ENCODE measurements at regions not wholly inside any gene's neighbourhood (a gene's known extent, or its start where the extent isn't known, plus 50 kb on each side); places are given as distances from the start of the nearest gene placed in this dataset.

DNA sequence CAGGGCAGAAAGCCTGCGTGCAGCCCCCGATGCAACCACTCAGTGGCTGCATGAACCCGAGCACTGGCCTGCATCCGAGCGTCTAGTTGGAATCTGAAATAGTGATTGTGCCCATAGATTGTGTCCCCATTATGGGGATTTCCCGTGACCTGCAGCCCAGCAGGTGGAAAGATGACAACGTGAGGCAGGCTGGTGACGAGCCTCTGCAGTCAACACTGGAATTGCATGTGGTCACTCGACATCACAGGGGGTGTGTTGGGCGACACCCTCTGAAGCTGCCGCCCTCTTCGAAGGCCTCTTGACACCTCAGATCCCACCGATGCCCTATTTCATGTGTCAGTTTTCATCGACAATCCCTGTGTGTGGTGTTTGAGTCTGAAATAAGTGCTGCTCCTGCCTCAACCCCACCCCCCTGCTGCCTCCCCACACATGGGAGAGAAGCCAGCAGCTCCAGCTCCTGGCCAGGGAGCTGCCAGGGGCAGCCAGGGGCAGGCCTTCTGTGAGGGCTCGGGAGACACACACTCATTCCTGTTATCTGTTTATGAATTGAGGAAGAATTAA lies 172.0 kb upstream of the B3GAT1 start:
- Histone ChIP-seq H3K56ac (replicated peaks; ENCODE audit: insufficient read length, low read depth, low read length) (no peak overlapping the region), H3K79me1 (ENCODE audit: low read depth, low read length) (no peaks in the 10 kb centered on the region), H3K36me3 (ENCODE audit: control insufficient read depth in 2 of 4, insufficient read depth in 4 of 4, low read length in 3 of 4) (no peaks in the 10 kb centered on the region), H3K4me3 (ENCODE audit: extremely low read depth in 1 of 4, insufficient read depth in 2 of 4, low read depth in 3 of 4, low read length in 4 of 4) (no peak overlapping the region), H2BK5ac (ENCODE audit: low read depth, low read length) (no peak overlapping the region), H3K14ac (ENCODE audit: insufficient read length) (no peak overlapping the region), H2BK15ac (ENCODE audit: low read length) (0 out of 2 replicates have a peak overlapping the region, but pooled peaks have one; percentile 46), H2AK5ac (ENCODE audit: low read depth, low read length) (no peak overlapping the region), H2BK20ac (ENCODE audit: low read length) (no peak overlapping the region), H4K8ac (ENCODE audit: extremely low read depth, insufficient read depth, low read length) (no peak overlapping the region; the same call in 1 of the 2 replicates), H3K4me1 (replicated peaks in 1 of 4; ENCODE audit: control insufficient read depth in 3 of 4, insufficient read depth in 4 of 4, low read length in 3 of 4) (peaks cover 0 to 5% (median 0%) of the 10 kb centered on the region in 4 experiments; a peak in 1 of 7 replicates), H3K23me2 (ENCODE audit: low read depth, low read length) (no peaks in the 10 kb centered on the region), H4K91ac (replicated peaks; ENCODE audit: insufficient read length, low read length) (no peak overlapping the region), H4K5ac (ENCODE audit: insufficient read length, low read depth, low read length) (no peak overlapping the region), H3K18ac (ENCODE audit: extremely low read depth, low read length) (no peak overlapping the region; the same call in 1 of the 2 replicates), H3K27ac (ENCODE audit: low read depth, low read length) (no peak overlapping the region), H3K4me2 (ENCODE audit: insufficient read depth in 1 of 2, low read depth in 2 of 2, low read length in 2 of 2) (no peak overlapping the region), H3K79me2 (ENCODE audit: control insufficient read depth in 1 of 2, insufficient read depth in 2 of 2, low read length in 2 of 2) (no peaks in the 10 kb centered on the region), H2AFZ (ENCODE audit: low read length) (no peak overlapping the region), H3K9ac (replicated peaks in 1 of 4; ENCODE audit: extremely low read depth in 1 of 4, low read depth in 3 of 4, low read length in 3 of 4) (no peak overlapping the region), H3K23ac (ENCODE audit: insufficient read length) (no peak overlapping the region), H3K27me3 (replicated peaks in 1 of 4; ENCODE audit: control insufficient read depth in 3 of 4, extremely low read depth in 1 of 4, insufficient read depth in 3 of 4, low read length in 3 of 4) (no peaks in the 10 kb centered on the region; a peak in 2 of 7 replicates), H3K4ac (replicated peaks; ENCODE audit: insufficient read length, low read depth, low read length) (no peak overlapping the region), H2BK12ac (ENCODE audit: low read depth, low read length) (no peak overlapping the region), H2BK120ac (replicated peaks; ENCODE audit: low read depth, low read length) (no peak overlapping the region), H3K9me3 (ENCODE audit: insufficient read depth in 2 of 2, low read depth in 1 of 2, low read length in 1 of 2) (no peaks in the 10 kb centered on the region), H4K20me1 (replicated peaks in 1 of 2; ENCODE audit: control insufficient read depth in 1 of 2, insufficient read depth in 2 of 2, low read length in 2 of 2) (no peaks in the 10 kb centered on the region)
- TF ChIP-seq, protein P1, sequence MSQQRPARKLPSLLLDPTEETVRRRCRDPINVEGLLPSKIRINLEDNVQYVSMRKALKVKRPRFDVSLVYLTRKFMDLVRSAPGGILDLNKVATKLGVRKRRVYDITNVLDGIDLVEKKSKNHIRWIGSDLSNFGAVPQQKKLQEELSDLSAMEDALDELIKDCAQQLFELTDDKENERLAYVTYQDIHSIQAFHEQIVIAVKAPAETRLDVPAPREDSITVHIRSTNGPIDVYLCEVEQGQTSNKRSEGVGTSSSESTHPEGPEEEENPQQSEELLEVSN (IDR thresholded peaks at IDR 0.05): peak; percentile 44; the same call in 1 of the 2 replicates
- no peak for TF ChIP-seq GABPA (IDR thresholded peaks at IDR 0.05; ENCODE audit: borderline replicate concordance, insufficient read depth, low read length)
- FAIRE-seq (no peak), DNase-seq (ENCODE audit: low read depth in 1 of 2, low spot score in 2 of 2) (peak in 1 of 2 experiments; percentile 43)
- ChIA-PET CTCF (ENCODE audit: partially characterized antibody) (interaction anchor here (0.8 to 1.1 kb wide), 4 partner anchors 24 to 284 kb away, joined by 3 read pairs; no protein-coding TSS in a partner anchor), POLR2A (ENCODE audit: partially characterized antibody) (interaction anchor here (1.0 kb wide), 1 partner anchor 220 kb away, joined by 3 read pairs; no protein-coding TSS in a partner anchor)
- 85% methylated on average over 15 of the region's 15 CpGs; no CpG with 5 or more reads in 1 of the 2 experiments for WGBS, 2 experiments (ENCODE audit: extremely low coverage in 1 of 2, insufficient coverage in 1 of 2, insufficient read length in 1 of 2, insufficient replicate concordance in 2 of 2, low coverage in 1 of 2, low lambda C conversion rate in 2 of 2, missing lambda C conversion rate in 1 of 2)
